ENCODE measurements at regions not wholly inside any gene's neighbourhood (a gene's known extent, or its start where the extent isn't known, plus 50 kb on each side); places are given as distances from the start of the nearest gene placed in this dataset.

- BruUV-seq (replicated peaks) = no TSS peak
- Histone ChIP-seq H3K36me3 (ENCODE audit: control insufficient read depth, insufficient read depth, low read length) (no peaks in the 10 kb centered on the region), H3K4me1 (ENCODE audit: control insufficient read depth, insufficient read depth, low read length) (no peaks in the 10 kb centered on the region), H3K27ac (ENCODE audit: low read length) (no peak overlapping the region), H3K4me3 (ENCODE audit: low read depth in 2 of 2, low read length in 2 of 2) (no peak overlapping the region), H3K9me3 (ENCODE audit: control insufficient read depth, insufficient read depth, low read depth, low read length) (no peaks in the 10 kb centered on the region), H3K27me3 (ENCODE audit: control insufficient read depth, insufficient read depth, low read length) (no peaks in the 10 kb centered on the region)
- in situ Hi-C loops (cut with HindIII; ENCODE audit: low pct_unique_long_range_greater_than_20kb, low sequenced_read_pairs) (no loop called here), intact Hi-C loops (cut with micrococcal nuclease; ENCODE audit: unreplicated experiment) (loop anchor here (5.0 kb wide), 1 partner anchor 41 kb away; no protein-coding TSS in a partner anchor)
- ATAC-seq (no peak), DNase-seq (ENCODE audit: low read depth, low spot score) (no peak)
- ChIA-PET CTCF (no interaction called here), POLR2A (no interaction called here)
- TF ChIP-seq TCF7L2 (IDR thresholded peaks at IDR 0.05; ENCODE audit: low read depth, low read length) = no peak
- no peak for TF ChIP-seq CTCF (IDR thresholded peaks at IDR 0.05)
- no peak for TF ChIP-seq POLR2AphosphoS5 (IDR thresholded peaks at IDR 0.05; ENCODE audit: low read depth, low read length)
- no peak for TF ChIP-seq SIN3A (IDR thresholded peaks at IDR 0.05; ENCODE audit: borderline replicate concordance, insufficient read depth, low read depth, low read length)
- no peak for TF ChIP-seq REST (IDR thresholded peaks at IDR 0.05; ENCODE audit: insufficient read depth in 1 of 2, low read depth in 2 of 2, low read length in 1 of 2)
Observed at GRCh38 chr5:7207979-7208378, 188.0 kb upstream of the ADCY2 start.

GRCh38 chr5:7208938-7209337 is 187.0 kb upstream of the ADCY2 start:
- ChIA-PET CTCF (no interaction called here), POLR2A (no interaction called here)

More at GRCh38 chr5:7208938-7209337, 187.0 kb upstream of the ADCY2 start:
- TF ChIP-seq CTCF (IDR thresholded peaks at IDR 0.05) (no peak), SIN3A (IDR thresholded peaks at IDR 0.05; ENCODE audit: borderline replicate concordance, insufficient read depth, low read depth, low read length) (no peak), TCF7L2 (IDR thresholded peaks at IDR 0.05; ENCODE audit: low read depth, low read length) (no peak), POLR2AphosphoS5 (IDR thresholded peaks at IDR 0.05; ENCODE audit: low read depth, low read length) (no peak), REST (IDR thresholded peaks at IDR 0.05; ENCODE audit: insufficient read depth in 1 of 2, low read depth in 2 of 2, low read length in 1 of 2) (no peak)
- no TSS peak for BruUV-seq (replicated peaks)
- Histone ChIP-seq H3K27me3 (ENCODE audit: control insufficient read depth, insufficient read depth, low read length) (no peaks in the 10 kb centered on the region), H3K36me3 (ENCODE audit: control insufficient read depth, insufficient read depth, low read length) (no peaks in the 10 kb centered on the region), H3K27ac (ENCODE audit: low read length) (no peak overlapping the region), H3K4me3 (ENCODE audit: low read depth in 2 of 2, low read length in 2 of 2) (no peak overlapping the region), H3K9me3 (ENCODE audit: control insufficient read depth, insufficient read depth, low read depth, low read length) (no peaks in the 10 kb centered on the region), H3K4me1 (ENCODE audit: control insufficient read depth, insufficient read depth, low read length) (no peaks in the 10 kb centered on the region)
- in situ Hi-C loops (cut with HindIII; ENCODE audit: low pct_unique_long_range_greater_than_20kb, low sequenced_read_pairs) (no loop called here), intact Hi-C loops (cut with micrococcal nuclease; ENCODE audit: unreplicated experiment) (loop anchor here (5.0 kb wide), 1 partner anchor 42 kb away; no protein-coding TSS in a partner anchor)
- ATAC-seq (no peak), DNase-seq (ENCODE audit: low read depth, low spot score) (no peak)

All from Panc1 (cell line).